GM23338 (cell line): ENCODE measurements at regions not wholly inside any gene's neighbourhood (a gene's known extent, or its start where the extent isn't known, plus 50 kb on each side); places are given as distances from the start of the nearest gene placed in this dataset.

Experiments
- ATAC-seq: fragments of 200-7000 bp; cut with Tn5 transposase; 3 replicates; pipeline ENCODE4 v1.9.1; 2020
- DNase-seq: peaks from one replicate; pipeline ENCODE4 v3.0.0-alpha.2; 2015; ENCODE audit warnings: low spot score
- H2AFZ ChIP-seq: fragments of 200-600 bp; sonication (generic); 2 replicates; pipeline ENCODE4 v1.8.0; 2016; ENCODE audit warnings: antibody characterized with exemption, mild to moderate bottlenecking, moderate library complexity
- H3F3A ChIP-seq: fragments of 200-600 bp; sonication (generic); replicated peaks from 2 replicates; pipeline ENCODE4 v1.8.0; 2017; ENCODE audit warnings: antibody characterized with exemption, mixed run types, low read depth
- H3K27ac ChIP-seq: fragments of 200-600 bp; sonication (generic); 2 replicates; pipeline ENCODE4 v1.6.1; 2016; ENCODE audit warnings: low read depth
- H3K27me3 ChIP-seq: fragments of 200-600 bp; sonication (generic); 2 replicates; pipeline ENCODE4 v1.8.0; 2016; ENCODE audit warnings: mild to moderate bottlenecking, mixed run types, moderate library complexity; ENCODE audit not compliant: insufficient read depth
- H3K36me3 ChIP-seq: fragments of 200-600 bp; sonication (generic); 2 replicates; pipeline ENCODE4 v1.8.0; 2016; ENCODE audit warnings: mild to moderate bottlenecking; ENCODE audit not compliant: insufficient read depth
- H3K4me1 ChIP-seq: fragments of 200-600 bp; sonication (generic); 2 replicates; pipeline ENCODE4 v1.8.0; 2016; ENCODE audit warnings: mild to moderate bottlenecking, moderate library complexity; ENCODE audit not compliant: insufficient read depth
- H3K4me2 ChIP-seq: fragments of 200-600 bp; sonication (generic); 2 replicates; pipeline ENCODE4 v1.7.1; 2017; ENCODE audit warnings: mixed run types
- H3K4me3 ChIP-seq: fragments of 200-600 bp; sonication (generic); 2 replicates; pipeline ENCODE4 v1.6.1; 2016; ENCODE audit warnings: mixed run types
- H3K79me2 ChIP-seq: fragments of 200-600 bp; sonication (generic); replicated peaks from 2 replicates; pipeline ENCODE4 v1.8.0; 2017; ENCODE audit warnings: mild to moderate bottlenecking; ENCODE audit not compliant: insufficient read depth
- H3K9me2 ChIP-seq: fragments of 200-600 bp; sonication (generic); 2 replicates; pipeline ENCODE4 v1.8.0; 2017; ENCODE audit not compliant: insufficient read depth
- H4K20me1 ChIP-seq: fragments of 200-600 bp; sonication (generic); replicated peaks from 2 replicates; pipeline ENCODE4 v1.8.0; 2017; ENCODE audit warnings: mild to moderate bottlenecking; ENCODE audit not compliant: insufficient read depth
- H3K27ac Mint-ChIP-seq: 2 replicates; pipeline ENCODE4 v1.8.0; 2020; ENCODE audit warnings: inconsistent platforms, mild to moderate bottlenecking, moderate library complexity, mixed read lengths
- H3K27me3 Mint-ChIP-seq: 3 replicates; pipeline ENCODE4 v1.8.0; 2022; ENCODE audit warnings: low read depth, mild to moderate bottlenecking, moderate library complexity, mixed read lengths, inconsistent platforms; ENCODE audit not compliant: insufficient read depth, poor library complexity
- H3K36me3 Mint-ChIP-seq: 3 replicates; pipeline ENCODE4 v1.8.0; 2021; ENCODE audit warnings: low read depth, mild to moderate bottlenecking, inconsistent platforms, moderate library complexity, mixed read lengths
- H3K4me1 Mint-ChIP-seq: 3 replicates; pipeline ENCODE4 v1.8.0; 2020; ENCODE audit warnings: mild to moderate bottlenecking, inconsistent platforms, mixed read lengths
- H3K4me3 Mint-ChIP-seq: 3 replicates; pipeline ENCODE4 v1.8.0; 2021; ENCODE audit warnings: moderate library complexity, mild to moderate bottlenecking, inconsistent platforms, mixed read lengths
- H3K9me3 Mint-ChIP-seq: 3 replicates; pipeline ENCODE4 v1.8.0; 2020; ENCODE audit warnings: moderate library complexity, mild to moderate bottlenecking, inconsistent platforms, mixed read lengths
- CREB1 ChIP-seq: fragments of 250-450 bp; sonication (Bioruptor Pico); IDR thresholded peaks from 2 replicates; pipeline ENCODE4 v1.5.0; 2020; ENCODE audit warnings: low read depth, mild to moderate bottlenecking, moderate library complexity
- CTCF ChIP-seq, 2 experiments: fragments of 200-600 bp in 1 of 2; sonication (generic) in 1 of 2; conservative IDR thresholded peaks; 2 replicates each; pipeline versions ENCODE4 v1.5.1 to v1.6.1; 2016 to 2017; ENCODE audit warnings: antibody characterized with exemption in 2 of 2, low read depth in 2 of 2, mild to moderate bottlenecking in 2 of 2, moderate library complexity in 1 of 2
- ETS1 ChIP-seq: IDR thresholded peaks from 2 replicates; pipeline ENCODE4 v1.6.1; 2016; ENCODE audit warnings: antibody characterized with exemption
- EZH2 ChIP-seq: fragments of 200-600 bp; sonication (generic); IDR thresholded peaks from one replicate; pipeline ENCODE4 v1.8.0; 2017; ENCODE audit warnings: antibody characterized with exemption, mild to moderate bottlenecking, low read depth; ENCODE audit not compliant: unreplicated experiment
- EZH2phosphoT487 ChIP-seq: fragments of 200-600 bp; sonication (generic); IDR thresholded peaks from one replicate; pipeline ENCODE4 v1.8.1; 2018; ENCODE audit warnings: antibody characterized with exemption; ENCODE audit not compliant: unreplicated experiment
- JUNB ChIP-seq: IDR thresholded peaks from one replicate; pipeline ENCODE4 v1.6.1; 2016; ENCODE audit warnings: antibody characterized with exemption; ENCODE audit not compliant: unreplicated experiment
- NANOG ChIP-seq: IDR thresholded peaks from 2 replicates; pipeline ENCODE4 v1.6.1; 2016; ENCODE audit warnings: antibody characterized with exemption, borderline replicate concordance
- POLR2AphosphoS5 ChIP-seq: IDR thresholded peaks from 2 replicates; pipeline ENCODE4 v1.6.1; 2016; ENCODE audit warnings: antibody characterized with exemption, low read depth
- REST ChIP-seq: IDR thresholded peaks from one replicate; pipeline ENCODE4 v1.6.1; 2018; ENCODE audit warnings: antibody characterized with exemption; ENCODE audit not compliant: unreplicated experiment
- STAT1 ChIP-seq: IDR thresholded peaks from one replicate; pipeline ENCODE4 v1.6.1; 2016; ENCODE audit warnings: antibody characterized with exemption; ENCODE audit not compliant: unreplicated experiment
- ZNF114 ChIP-seq: fragments of 250-450 bp; sonication (Bioruptor Pico); IDR thresholded peaks from 2 replicates; pipeline ENCODE4 v1.5.0; 2020; ENCODE audit warnings: mild to moderate bottlenecking, moderate library complexity
- ZNF462 ChIP-seq: fragments of 250-450 bp; sonication (Bioruptor Pico); IDR thresholded peaks from 2 replicates; pipeline ENCODE4 v1.5.0; 2020; ENCODE audit warnings: mild to moderate bottlenecking, moderate library complexity

DNA sequence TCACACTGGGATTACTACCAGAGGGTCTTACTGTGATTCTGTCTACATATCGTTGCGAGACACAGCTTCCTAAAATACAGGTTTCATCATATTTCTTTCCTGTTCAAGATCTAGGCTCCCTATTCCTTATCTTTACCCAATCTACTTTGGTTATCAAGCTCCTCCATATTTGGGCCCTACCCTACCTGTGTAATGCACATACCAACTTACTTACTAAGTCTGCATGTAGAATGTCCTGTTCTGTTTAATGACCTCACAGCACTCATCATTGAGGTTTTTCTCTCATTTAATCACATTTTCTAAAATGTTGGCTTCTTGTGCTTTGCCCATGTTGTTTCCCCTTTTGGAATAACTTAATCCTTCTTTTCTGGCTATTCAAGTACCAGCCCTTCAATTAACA is 551.1 kb downstream of the ZEB2 start (continued):
- TF ChIP-seq CREB1 (CRISPR knock-in tag) (no peak), ZNF114 (CRISPR knock-in tag) (no peak), CTCF (conservative IDR thresholded peaks at IDR 0.05; ENCODE audit: low read depth in 2 of 2) (no peak), POLR2AphosphoS5 (no peak), EZH2phosphoT487 (no peak), ETS1 (no peak)

DNA sequence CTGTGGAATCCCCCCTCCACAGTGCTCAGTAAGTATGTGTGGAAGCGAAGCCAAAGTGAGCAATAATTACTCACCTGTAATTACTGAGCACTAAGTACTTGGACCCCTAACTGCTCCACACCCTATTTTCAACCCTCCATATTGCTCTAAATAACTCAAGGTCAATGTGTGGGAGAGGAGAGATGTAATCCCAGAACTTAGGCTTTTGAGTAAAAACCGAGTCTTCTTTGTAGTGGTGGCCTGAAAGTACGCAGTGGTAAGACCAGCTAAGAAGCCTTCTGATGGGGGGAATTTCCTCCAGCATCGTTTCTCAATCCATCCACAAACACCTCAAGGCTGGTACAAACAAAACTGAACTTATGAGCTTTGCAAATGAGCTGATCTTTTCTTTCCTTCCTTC is 551.6 kb downstream of the ZEB2 start:
- Mint-ChIP-seq H3K9me3 (no peaks in the 10 kb centered on the region; the same call in 2 of the 3 replicates), H3K4me1 (peaks cover 8% of the 10 kb centered on the region; the same call in 2 of the 3 replicates), H3K27me3 (no peaks in the 10 kb centered on the region), H3K36me3 (no peaks in the 10 kb centered on the region), H3K4me3 (no peak overlapping the region), H3K27ac (no peak overlapping the region)
- no peak overlapping the region for H3K4me3 ChIP-seq
- H3K4me2 ChIP-seq, result no peak overlapping the region
- peaks cover 8% of the 10 kb centered on the region for H3K4me1 ChIP-seq
- no peaks in the 10 kb centered on the region for H3K79me2 ChIP-seq
- no peak for ATAC-seq
- H3F3A ChIP-seq, result no peaks in the 10 kb centered on the region
- H2AFZ ChIP-seq, result no peak overlapping the region
- H3K36me3 ChIP-seq, result no peaks in the 10 kb centered on the region
- H3K27ac ChIP-seq, result no peak overlapping the region
- no peaks in the 10 kb centered on the region for H4K20me1 ChIP-seq
- no peaks in the 10 kb centered on the region; the same call in 1 of the 2 replicates for H3K9me2 ChIP-seq
- TF ChIP-seq CREB1 (CRISPR knock-in tag), result no peak
- TF ChIP-seq POLR2AphosphoS5, result no peak
- no peak for TF ChIP-seq NANOG
- TF ChIP-seq ZNF114 (CRISPR knock-in tag), result no peak
- no peak for TF ChIP-seq EZH2
- TF ChIP-seq JUNB, result no peak
- no peak for TF ChIP-seq REST
- TF ChIP-seq ZNF462 (CRISPR knock-in tag), result no peak
- TF ChIP-seq STAT1, result no peak
- TF ChIP-seq ETS1, result no peak
- no peaks in the 10 kb centered on the region for H3K27me3 ChIP-seq
- DNase-seq, result no peak
